CD4-positive, alpha-beta T cell (primary cell): ENCODE measurements at regions not wholly inside any gene's neighbourhood (a gene's known extent, or its start where the extent isn't known, plus 50 kb on each side); places are given as distances from the start of the nearest gene placed in this dataset.

Source experiments
- ATAC-seq: fragments of 200-7000 bp; cut with Tn5 transposase; one replicate; pipeline ENCODE4 v1.10.0; 2022; ENCODE audit warnings: mild to moderate bottlenecking; ENCODE audit not compliant: poor library complexity
- CTCF ChIA-PET: fragments of 350-600 bp; sonication (Branson Sonifier 250); formaldehyde crosslinking; loops from one replicate; lab custom pipeline; 2021; ENCODE audit warnings: antibody characterized with exemption, inconsistent platforms; lab: Charles Lee
- POLR2A ChIA-PET: fragments of 350-600 bp; sonication (Branson Sonifier 250); formaldehyde crosslinking; loops from one replicate; lab custom pipeline; 2021; ENCODE audit warnings: antibody characterized with exemption, inconsistent platforms; lab: Charles Lee
- DNase-seq, 14 experiments: peaks; one replicate each; pipeline ENCODE4 v3.0.0-alpha.2; 2013 to 2020; ENCODE audit warnings: mixed read lengths in 2 of 14
- H3K27ac ChIP-seq, 2 donors: one replicate each; pipeline versions ENCODE4 v1.5.1 to v1.7.0; 2013; ENCODE audit warnings: low read length in 2 of 2, low read depth in 1 of 2, mild to moderate bottlenecking in 1 of 2
- H3K27me3 ChIP-seq, 2 experiments: 1 replicate in 1 of 2; 2 replicates in 1 of 2; pipeline versions ENCODE4 v1.6.1 to v1.7.0; 2013; ENCODE audit warnings: low read length in 2 of 2, control low read depth in 1 of 2, mild to moderate bottlenecking in 1 of 2, moderate library complexity in 1 of 2; ENCODE audit not compliant: insufficient read depth in 2 of 2, control insufficient read depth in 1 of 2
- H3K36me3 ChIP-seq: one replicate; pipeline ENCODE4 v1.6.1; 2013; ENCODE audit warnings: low read length, control low read depth; ENCODE audit not compliant: insufficient read depth
- H3K4me1 ChIP-seq: one replicate; pipeline ENCODE4 v1.6.1; 2013; ENCODE audit warnings: low read length, control low read depth; ENCODE audit not compliant: insufficient read depth
- H3K4me3 ChIP-seq: one replicate; pipeline ENCODE4 v1.5.1; 2013; ENCODE audit warnings: mild to moderate bottlenecking, low read length, moderate library complexity
- H3K9me3 ChIP-seq, 2 experiments: 1 replicate in 1 of 2; 2 replicates in 1 of 2; pipeline versions ENCODE4 v1.6.1 to v1.7.0; 2013; ENCODE audit warnings: low read length in 2 of 2, mild to moderate bottlenecking in 2 of 2, control low read depth in 1 of 2, moderate library complexity in 1 of 2; ENCODE audit not compliant: control insufficient read depth in 1 of 2, insufficient read depth in 1 of 2
- H3K27ac Mint-ChIP-seq: one replicate; pipeline ENCODE4 v1.8.0; 2020; ENCODE audit warnings: mixed read lengths
- H3K27me3 Mint-ChIP-seq: one replicate; pipeline ENCODE4 v1.8.0; 2021; ENCODE audit warnings: mixed read lengths
- H3K36me3 Mint-ChIP-seq: one replicate; pipeline ENCODE4 v1.8.0; 2021; ENCODE audit warnings: low read depth, mixed read lengths
- H3K4me1 Mint-ChIP-seq: one replicate; pipeline ENCODE4 v1.8.0; 2021; ENCODE audit warnings: low read depth, mixed read lengths
- H3K4me3 Mint-ChIP-seq: one replicate; pipeline ENCODE4 v1.8.0; 2020; ENCODE audit warnings: mild to moderate bottlenecking, mixed read lengths
- H3K9me3 Mint-ChIP-seq: one replicate; pipeline ENCODE4 v1.8.0; 2020; ENCODE audit warnings: mixed read lengths
- CTCF ChIP-seq: fragments of 200-600 bp; IDR thresholded peaks from one replicate; pipeline ENCODE4 v1.8.0; 2022; ENCODE audit warnings: antibody characterized with exemption, mild to moderate bottlenecking
- intact Hi-C, 2 experiments: fragments of 100-400 bp; cut with DNase I in 1 of 2; cut with micrococcal nuclease in 1 of 2; formaldehyde crosslinking; loops; one replicate each; pipeline versions ENCODE4 v1.15.1 to v1.9.0; 2023 to 2025; cut with DNase I, micrococcal nuclease

GRCh38 chr2:168357797-168358472, 98.1 kb upstream of the CERS6 start:
- ATAC-seq (no peak), DNase-seq (no peak)
- intact Hi-C loops = no loop called here
- ChIA-PET CTCF (interaction anchor here (1.2 to 1.7 kb wide), 2 partner anchors 11 to 12 kb away, joined by 3 to 6 read pairs; no protein-coding TSS in a partner anchor), POLR2A (interaction anchor here (0.6 kb wide), 1 partner anchor 383 kb away, joined by 3 read pairs; no protein-coding TSS in a partner anchor)
- H3K27me3 Mint-ChIP-seq = no peaks in the 10 kb centered on the region
- H3K9me3 ChIP-seq = no peaks in the 10 kb centered on the region
- no peak overlapping the region for H3K4me3 ChIP-seq
- no peak overlapping the region for H3K27ac Mint-ChIP-seq
- peaks cover 45% of the 10 kb centered on the region for H3K4me1 Mint-ChIP-seq
- no peak for TF ChIP-seq CTCF
- H3K36me3 ChIP-seq = no peaks in the 10 kb centered on the region
- peaks cover 11% of the 10 kb centered on the region for H3K4me1 ChIP-seq
- no peaks in the 10 kb centered on the region for H3K27me3 ChIP-seq
- H3K36me3 Mint-ChIP-seq = no peaks in the 10 kb centered on the region
- no peak overlapping the region for H3K4me3 Mint-ChIP-seq
- H3K9me3 Mint-ChIP-seq = no peaks in the 10 kb centered on the region
- no peak overlapping the region for H3K27ac ChIP-seq

GRCh38 chr2:168359082-168359481, 97.0 kb upstream of the CERS6 start:
- Mint-ChIP-seq H3K4me1 (peaks cover 41% of the 10 kb centered on the region), H3K27me3 (no peaks in the 10 kb centered on the region), H3K36me3 (no peaks in the 10 kb centered on the region), H3K9me3 (no peaks in the 10 kb centered on the region), H3K27ac (no peak overlapping the region), H3K4me3 (no peak overlapping the region)
- ATAC-seq = no peak
- Histone ChIP-seq H3K4me3 (no peak overlapping the region), H3K4me1 (peaks cover 11% of the 10 kb centered on the region), H3K9me3 (no peaks in the 10 kb centered on the region), H3K36me3 (no peaks in the 10 kb centered on the region), H3K27ac (no peak overlapping the region), H3K27me3 (no peaks in the 10 kb centered on the region)
- ChIA-PET POLR2A (no interaction called here), CTCF (no interaction called here)
- no peak for DNase-seq
- TF ChIP-seq CTCF = no peak
- intact Hi-C loops = no loop called here

- intact Hi-C loops = no loop called here
- Histone ChIP-seq H3K27me3 (no peaks in the 10 kb centered on the region), H3K4me1 (no peaks in the 10 kb centered on the region), H3K4me3 (no peak overlapping the region), H3K36me3 (no peaks in the 10 kb centered on the region), H3K9me3 (no peaks in the 10 kb centered on the region), H3K27ac (no peak overlapping the region)
- no peaks in the 10 kb centered on the region for H3K27me3 Mint-ChIP-seq
- H3K9me3 Mint-ChIP-seq = no peaks in the 10 kb centered on the region
- DNase-seq = peak in 1 of 14 experiments; percentile 12
- no peaks in the 10 kb centered on the region for H3K36me3 Mint-ChIP-seq
- no peak overlapping the region for H3K27ac Mint-ChIP-seq
- ATAC-seq = no peak
- POLR2A ChIA-PET = no interaction called here
- no peak for TF ChIP-seq CTCF
- H3K4me1 Mint-ChIP-seq = peaks cover 8% of the 10 kb centered on the region
- CTCF ChIA-PET = no interaction called here
- H3K4me3 Mint-ChIP-seq = no peak overlapping the region
Measured at GRCh38 chr2:168363347-168364092, 92.6 kb upstream of the CERS6 start.
